GM23248 (cell line): ENCODE measurements at regions not wholly inside any gene's neighbourhood (a gene's known extent, or its start where the extent isn't known, plus 50 kb on each side); places are given as distances from the start of the nearest gene placed in this dataset.

Experiments
- EZH2 ChIP-seq: fragments of 200-600 bp; sonication (generic); IDR thresholded peaks from 2 replicates; pipeline ENCODE4 v1.6.1; 2018; ENCODE audit warnings: antibody characterized with exemption, mild to moderate bottlenecking; ENCODE audit not compliant: insufficient read depth, poor library complexity, severe bottlenecking
- EZH2phosphoT487 ChIP-seq: fragments of 200-600 bp; sonication (generic); IDR thresholded peaks from 2 replicates; pipeline ENCODE4 v1.6.1; 2018; ENCODE audit warnings: antibody characterized with exemption, moderate library complexity, mild to moderate bottlenecking, low read depth; ENCODE audit not compliant: insufficient read depth

GRCh38 chr6:81909162-81909561 is 156.7 kb upstream of the TENT5A start:
- TF ChIP-seq EZH2 (no peak), EZH2phosphoT487 (no peak)
